IMR-90 (cell line): ENCODE measurements at regions not wholly inside any gene's neighbourhood (a gene's known extent, or its start where the extent isn't known, plus 50 kb on each side); places are given as distances from the start of the nearest gene placed in this dataset.

Experiments
- ATAC-seq: fragments of 200-7000 bp; cut with Tn5 transposase; 2 replicates; pipeline ENCODE4 v1.9.1; 2020; ENCODE audit warnings: low read depth, mild to moderate bottlenecking, moderate library complexity
- BruUV-seq: library from RNA; stranded (reverse); fragments of 400-500 nt; replicated peaks from 2 replicates; lab custom pipeline; 2021; lab: Mats Ljungman, UMichigan
- CTCF ChIA-PET: fragments of 300-600 bp; formaldehyde crosslinking; extraction: SDS; loops from one replicate; lab custom pipeline; 2021; ENCODE audit warnings: antibody characterized with exemption; lab: Yijun Ruan, JAX
- POLR2A ChIA-PET: fragments of 300-600 bp; sonication (Branson Sonifier 250); formaldehyde crosslinking; loops from one replicate; lab custom pipeline; 2022; ENCODE audit warnings: antibody characterized with exemption; ENCODE audit not compliant: unreplicated experiment; lab: Charles Lee
- DNase-seq: peaks from one replicate; pipeline ENCODE4 v3.0.0; 2013
- H2AFZ ChIP-seq: replicated peaks from 2 replicates; pipeline ENCODE3; 2013; ENCODE audit warnings: low read length, mild to moderate bottlenecking; ENCODE audit not compliant: poor library complexity
- H2AK5ac ChIP-seq: 2 replicates; pipeline ENCODE4 v1.6.1; 2013; ENCODE audit warnings: low read depth, low read length, inconsistent platforms
- H2AK9ac ChIP-seq: replicated peaks from 2 replicates; pipeline ENCODE3; 2013; ENCODE audit warnings: mild to moderate bottlenecking, low read depth, low read length, moderate library complexity; ENCODE audit not compliant: poor library complexity
- H2BK120ac ChIP-seq: 2 replicates; pipeline ENCODE4 v1.6.1; 2013; ENCODE audit warnings: low read depth, low read length, inconsistent platforms
- H2BK15ac ChIP-seq: 3 replicates; pipeline ENCODE4 v1.6.1; 2013; ENCODE audit warnings: low read depth, low read length, inconsistent platforms
- H2BK20ac ChIP-seq: 2 replicates; pipeline ENCODE4 v1.6.1; 2013; ENCODE audit warnings: low read depth, mild to moderate bottlenecking, inconsistent platforms, low read length, moderate library complexity
- H2BK5ac ChIP-seq: 2 replicates; pipeline ENCODE4 v1.6.1; 2013; ENCODE audit warnings: mild to moderate bottlenecking, low read depth, low read length, inconsistent platforms; ENCODE audit not compliant: poor library complexity, severe bottlenecking
- H3K14ac ChIP-seq: replicated peaks from 2 replicates; pipeline ENCODE4 v1.6.1; 2013; ENCODE audit warnings: low read depth, low read length, inconsistent platforms
- H3K18ac ChIP-seq: 2 replicates; pipeline ENCODE4 v1.6.1; 2013; ENCODE audit warnings: low read depth, low read length, control low read depth
- H3K23ac ChIP-seq: 2 replicates; pipeline ENCODE4 v1.6.1; 2013; ENCODE audit warnings: low read depth, low read length, inconsistent platforms
- H3K27ac ChIP-seq: 2 replicates; pipeline ENCODE4 v1.5.1; 2013; ENCODE audit warnings: mild to moderate bottlenecking, control low read depth, low read length; ENCODE audit not compliant: insufficient read depth
- H3K27me3 ChIP-seq: 2 replicates; pipeline ENCODE4 v1.6.1; 2013; ENCODE audit warnings: low read length; ENCODE audit not compliant: control insufficient read depth, insufficient read depth
- H3K36me3 ChIP-seq: 2 replicates; pipeline ENCODE4 v1.6.1; 2013; ENCODE audit warnings: low read length, mixed read lengths; ENCODE audit not compliant: control insufficient read depth, insufficient read depth
- H3K4ac ChIP-seq: 2 replicates; pipeline ENCODE4 v1.6.1; 2013; ENCODE audit warnings: low read depth, low read length, inconsistent platforms
- H3K4me1 ChIP-seq: 2 replicates; pipeline ENCODE4 v1.6.1; 2013; ENCODE audit warnings: low read length, mixed read lengths; ENCODE audit not compliant: control insufficient read depth, insufficient read depth
- H3K4me2 ChIP-seq: 2 replicates; pipeline ENCODE4 v1.6.1; 2013; ENCODE audit warnings: low read depth, mild to moderate bottlenecking, control low read depth, low read length, moderate library complexity
- H3K4me3 ChIP-seq: 2 replicates; pipeline ENCODE4 v1.5.1; 2013; ENCODE audit warnings: low read depth, mild to moderate bottlenecking, control low read depth, low read length, moderate library complexity; ENCODE audit not compliant: insufficient read depth
- H3K56ac ChIP-seq: 2 replicates; pipeline ENCODE4 v1.6.1; 2013; ENCODE audit warnings: low read length, inconsistent platforms; ENCODE audit not compliant: insufficient read depth; ENCODE audit errors: extremely low read depth
- H3K79me1 ChIP-seq, 2 experiments: 2 replicates each; pipeline ENCODE4 v1.6.1; 2013; ENCODE audit warnings: low read length in 2 of 2, inconsistent platforms in 1 of 2, low read depth in 1 of 2
- H3K9ac ChIP-seq: 2 replicates; pipeline ENCODE4 v1.6.1; 2013; ENCODE audit warnings: low read depth, low read length, control low read depth
- H3K9me1 ChIP-seq: 2 replicates; pipeline ENCODE4 v1.6.1; 2013; ENCODE audit warnings: low read length, inconsistent platforms; ENCODE audit not compliant: insufficient read depth
- H3K9me3 ChIP-seq: 2 replicates; pipeline ENCODE4 v1.6.1; 2013; ENCODE audit warnings: low read length; ENCODE audit not compliant: control insufficient read depth, insufficient read depth
- H4K20me1 ChIP-seq: 2 replicates; pipeline ENCODE4 v1.6.1; 2013; ENCODE audit warnings: low read length, inconsistent platforms; ENCODE audit not compliant: insufficient read depth
- H4K5ac ChIP-seq: 2 replicates; pipeline ENCODE4 v1.6.1; 2013; ENCODE audit warnings: mild to moderate bottlenecking, low read depth, low read length, control low read depth
- H4K8ac ChIP-seq, 2 experiments: 2 replicates each; pipeline ENCODE4 v1.6.1; 2013; ENCODE audit warnings: low read depth in 2 of 2, low read length in 2 of 2, control low read depth in 1 of 2, inconsistent platforms in 1 of 2
- H4K91ac ChIP-seq: 2 replicates; pipeline ENCODE4 v1.6.1; 2013; ENCODE audit warnings: low read depth, low read length, inconsistent platforms; ENCODE audit not compliant: insufficient read depth
- CEBPB ChIP-seq: IDR thresholded peaks from 2 replicates; pipeline ENCODE4 v1.6.1; 2012; ENCODE audit warnings: low read depth, low read length, improper control_type of control experiment
- CTCF ChIP-seq: conservative IDR thresholded peaks from 2 replicates; pipeline ENCODE4 v1.5.1; 2012; ENCODE audit warnings: mild to moderate bottlenecking, low read depth, low read length, improper control_type of control experiment
- SMC3 ChIP-seq: fragments of 150-350 bp; IDR thresholded peaks from 2 replicates; pipeline ENCODE4 v1.6.1; 2016; ENCODE audit warnings: low read depth, mild to moderate bottlenecking, antibody characterized with exemption, low read length, moderate library complexity
- WGBS, 2 experiments: methylation state at CpG; one replicate each; pipeline versions ENCODE4 v1.1.5 to v1.1.7; 2013; ENCODE audit warnings: missing lambda C conversion rate in 2 of 2; ENCODE audit not compliant: insufficient read length in 1 of 2; ENCODE audit errors: extremely low coverage in 2 of 2; 5-methylcytosine and 5-hydroxymethylcytosine counted together
- dilution Hi-C: fragments of 300-500 bp; cut with HindIII; formaldehyde crosslinking; loops from one replicate; pipeline ENCODE4 v1.14.3; 2018; ENCODE audit warnings: low sequenced_read_pairs; ENCODE audit not compliant: unreplicated experiment
- in situ Hi-C: fragments of 300-500 bp; cut with MboI; formaldehyde crosslinking; loops from 3 replicates; pipeline ENCODE4 v1.14.3; 2019; ENCODE audit warnings: low sequenced_read_pairs, inconsistent platforms, mixed read lengths
- intact Hi-C: fragments of 100-400 bp; cut with micrococcal nuclease; formaldehyde crosslinking; loops from 2 replicates; pipeline ENCODE4 v1.10.0; 2022

GRCh38 chr7:25739143-25739542 lies 412.9 kb upstream of the NFE2L3 start:
- Histone ChIP-seq H2BK120ac (no peak overlapping the region), H2BK5ac (no peak overlapping the region), H3K9me3 (no peaks in the 10 kb centered on the region), H2BK20ac (no peak overlapping the region), H2AK5ac (no peak overlapping the region), H3K79me1 (no peaks in the 10 kb centered on the region), H3K14ac (no peak overlapping the region), H2AFZ (no peak overlapping the region), H3K9me1 (no peaks in the 10 kb centered on the region), H4K91ac (no peak overlapping the region), H3K36me3 (no peaks in the 10 kb centered on the region), H2BK15ac (no peak overlapping the region), H3K56ac (no peak overlapping the region), H3K18ac (no peak overlapping the region), H3K4me3 (no peak overlapping the region), H3K4me2 (no peak overlapping the region), H4K20me1 (no peaks in the 10 kb centered on the region), H4K8ac (no peak overlapping the region), H3K4ac (no peak overlapping the region), H3K9ac (no peak overlapping the region), H3K4me1 (no peaks in the 10 kb centered on the region), H4K5ac (no peak overlapping the region; the same call in 1 of the 2 replicates), H3K27ac (no peak overlapping the region), H2AK9ac (no peak overlapping the region), H3K23ac (no peak overlapping the region), H3K27me3 (no peaks in the 10 kb centered on the region)
- BruUV-seq, result no TSS peak
- DNase-seq (no peak), ATAC-seq (no peak)
- CTCF ChIA-PET, result no interaction called here
- dilution Hi-C loops, result no loop called here
- in situ Hi-C loops, result no loop called here
- TF ChIP-seq CTCF, result no peak
- no peak for TF ChIP-seq SMC3
- TF ChIP-seq CEBPB, result no peak
- intact Hi-C loops, result no loop called here
- no CpG with 5 or more reads among the region's 2 CpGs for WGBS, 2 experiments
- POLR2A ChIA-PET, result no interaction called here
